Superior temporal gyrus (tissue), 1 donor: ENCODE measurements at regions not wholly inside any gene's neighbourhood (a gene's known extent, or its start where the extent isn't known, plus 50 kb on each side); places are given as distances from the start of the nearest gene placed in this dataset.

ENCODE experiments used
- DNase-seq: peaks from one replicate; pipeline ENCODE4 v3.0.0-alpha.2; 2016; ENCODE audit errors: extremely low spot score

DNA sequence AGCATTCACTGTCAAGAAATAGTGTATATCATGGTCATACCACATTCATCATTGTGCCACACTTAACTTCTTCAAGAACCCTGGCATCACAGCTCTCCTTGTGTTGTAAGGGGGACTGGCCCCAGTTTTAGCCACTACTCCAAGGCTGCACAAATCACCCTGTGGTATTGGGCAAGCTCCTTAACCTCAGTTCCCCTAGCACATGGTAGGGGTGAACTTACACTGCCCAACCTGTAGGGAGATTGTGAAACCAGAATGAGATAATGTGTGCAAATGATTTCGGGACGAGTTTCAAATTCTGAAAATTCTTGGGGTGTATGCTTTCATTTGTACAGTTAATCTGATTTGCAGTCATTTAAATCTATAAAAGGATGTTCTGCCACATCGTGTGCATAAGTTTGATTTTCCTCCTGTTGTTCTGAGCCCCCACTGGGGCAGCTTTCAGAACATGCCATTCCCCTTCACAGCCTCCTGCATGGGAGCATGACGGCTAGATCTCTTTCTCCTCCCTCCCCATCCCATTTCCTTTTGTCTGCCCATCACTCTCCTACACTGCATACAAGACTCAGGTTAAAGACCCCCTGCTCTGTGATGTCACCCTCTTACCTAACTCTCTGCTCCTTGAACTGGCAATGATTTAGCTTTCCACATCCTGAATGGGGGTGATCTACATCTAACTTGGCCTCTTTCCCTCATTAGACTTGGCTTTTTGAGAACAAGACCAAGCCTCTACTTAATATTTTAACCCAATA, 290.3 kb downstream of the CHRM3 start:
- no peak for DNase-seq

DNA sequence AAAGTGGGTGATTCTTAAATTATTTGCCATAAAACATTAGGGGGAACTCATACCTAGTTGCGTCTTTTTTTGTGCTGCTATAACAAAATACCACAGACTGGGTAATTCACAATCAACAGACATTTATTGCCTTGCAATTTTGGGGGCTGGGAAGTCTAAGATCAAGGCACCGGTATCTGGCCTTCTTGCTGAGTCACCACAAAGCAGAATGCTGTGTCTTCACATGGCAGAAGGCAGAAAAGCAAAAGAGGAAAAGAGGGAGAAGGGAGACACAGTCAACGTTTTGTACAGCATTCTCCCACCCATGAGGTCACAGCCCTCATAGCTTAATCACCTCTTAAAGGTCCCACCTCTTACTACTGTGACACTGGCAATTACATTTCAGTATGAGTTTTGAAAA, 291.0 kb downstream of the CHRM3 start:
- no peak for DNase-seq

- no peak for DNase-seq
Measured at GRCh38 chr1:239678181-239678580, 291.8 kb downstream of the CHRM3 start.

DNA sequence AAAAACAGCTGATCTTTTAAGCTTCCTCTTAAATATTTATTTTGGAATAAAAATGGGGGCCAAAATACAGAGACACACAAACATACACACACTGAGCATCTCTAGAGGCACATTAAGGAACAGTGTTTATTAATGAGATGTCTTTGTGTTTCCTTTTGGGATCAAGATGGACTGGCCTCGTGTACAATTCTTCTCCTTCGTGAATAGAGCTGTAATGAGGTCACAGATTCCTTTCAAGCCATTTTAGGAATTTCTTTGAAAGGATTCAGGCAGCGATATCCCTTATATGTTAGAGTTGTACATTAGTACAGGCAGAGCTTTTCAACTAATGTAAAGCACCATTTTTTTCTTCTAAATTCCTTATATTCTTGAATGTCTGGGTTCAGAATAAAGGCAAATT, 295.7 kb downstream of the CHRM3 start:
- no peak for DNase-seq

- no peak for DNase-seq
Measured at GRCh38 chr1:239682960-239683359, 296.6 kb downstream of the CHRM3 start.

DNA sequence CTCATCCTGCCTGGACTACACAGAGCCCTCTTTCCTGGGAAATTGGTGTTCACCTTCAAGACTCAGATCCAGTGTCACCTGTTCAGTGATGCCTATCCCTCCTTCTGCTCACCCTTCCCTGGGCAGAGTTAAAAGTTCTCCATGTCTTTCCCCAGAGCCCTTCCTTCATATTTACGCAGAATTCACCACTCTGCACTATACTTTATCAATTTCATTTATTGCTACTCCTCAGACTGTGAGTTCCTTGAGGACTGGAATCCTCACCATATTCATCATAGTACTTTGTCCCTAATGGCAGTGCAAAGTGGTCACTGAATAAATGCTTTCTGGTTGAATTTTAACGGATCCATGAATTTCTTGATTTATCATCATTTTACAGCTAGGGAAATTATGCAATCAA, 300.0 kb downstream of the CHRM3 start:
- no peak for DNase-seq

- no peak for DNase-seq
Measured at GRCh38 chr1:239696317-239696716, 309.9 kb downstream of the CHRM3 start.

DNA sequence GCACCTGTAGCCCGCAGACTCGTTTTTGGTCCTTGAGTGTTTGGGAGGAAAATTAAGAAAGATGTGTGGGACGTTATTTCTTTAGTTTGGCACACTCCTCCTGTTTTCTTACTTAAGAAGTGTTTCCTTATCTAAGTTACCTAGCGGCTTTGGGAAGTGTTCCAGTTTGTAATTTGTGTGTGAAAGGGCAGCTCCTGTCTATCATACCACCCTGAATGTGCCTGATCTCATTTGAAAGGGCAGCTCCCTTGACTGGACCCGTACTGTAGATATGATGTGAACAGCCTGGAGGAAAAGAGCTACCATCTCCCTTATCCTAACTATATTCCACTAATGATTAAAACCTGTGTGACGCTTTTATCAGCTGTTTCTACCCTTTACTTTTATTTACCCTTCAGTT, 314.3 kb downstream of the CHRM3 start:
- no peak for DNase-seq

DNA sequence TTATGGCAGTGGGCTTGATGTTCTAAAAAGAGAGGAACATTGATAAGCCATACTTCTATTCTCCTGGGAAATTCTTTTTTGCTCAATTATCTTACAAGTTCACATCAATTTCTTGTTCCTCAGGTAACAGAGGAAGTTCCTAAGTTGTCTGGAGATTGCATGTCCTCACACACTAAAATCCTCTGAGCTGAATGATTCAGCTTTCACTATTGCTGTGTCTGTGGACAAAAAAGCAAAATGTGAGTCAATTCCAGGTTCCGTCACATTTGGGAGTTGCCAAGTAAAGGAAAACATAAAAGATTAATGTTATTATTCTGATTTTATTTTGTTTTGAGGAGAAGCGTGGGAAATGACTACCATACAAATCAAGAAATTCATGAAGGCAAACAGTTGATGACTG, 316.7 kb downstream of the CHRM3 start:
- DNase-seq: no peak

- no peak for DNase-seq
Measured at GRCh38 chr1:239706245-239706892, 320.0 kb downstream of the CHRM3 start.

DNA sequence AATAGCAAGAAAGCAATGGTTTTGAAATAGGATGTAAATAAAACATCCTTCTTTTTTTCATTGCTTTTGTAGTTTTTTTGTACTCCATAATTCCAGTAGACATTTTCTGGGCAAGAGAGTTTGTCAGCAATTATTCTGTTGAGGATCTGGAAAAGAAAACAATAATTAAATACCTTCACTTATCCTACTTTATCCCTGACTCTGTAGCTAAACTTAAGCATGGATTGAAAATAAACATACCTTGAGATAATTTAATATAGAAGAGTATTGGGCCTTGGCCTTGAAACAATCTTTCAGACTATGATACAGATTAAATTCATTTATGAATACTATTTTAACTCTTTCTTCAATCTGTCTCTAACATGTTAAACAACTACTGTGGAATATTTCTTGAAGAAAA, 321.2 kb downstream of the CHRM3 start:
- no peak for DNase-seq

- DNase-seq: no peak
Measured at GRCh38 chr1:239708622-239709021, 322.3 kb downstream of the CHRM3 start.

GRCh38 chr1:239711768-239712167, 325.4 kb downstream of the CHRM3 start:
- DNase-seq: no peak

GRCh38 chr1:239717097-239717917, 330.9 kb downstream of the CHRM3 start:
- no peak for DNase-seq

- no peak for DNase-seq
Measured at GRCh38 chr1:239717918-239718184, 331.5 kb downstream of the CHRM3 start.

DNA sequence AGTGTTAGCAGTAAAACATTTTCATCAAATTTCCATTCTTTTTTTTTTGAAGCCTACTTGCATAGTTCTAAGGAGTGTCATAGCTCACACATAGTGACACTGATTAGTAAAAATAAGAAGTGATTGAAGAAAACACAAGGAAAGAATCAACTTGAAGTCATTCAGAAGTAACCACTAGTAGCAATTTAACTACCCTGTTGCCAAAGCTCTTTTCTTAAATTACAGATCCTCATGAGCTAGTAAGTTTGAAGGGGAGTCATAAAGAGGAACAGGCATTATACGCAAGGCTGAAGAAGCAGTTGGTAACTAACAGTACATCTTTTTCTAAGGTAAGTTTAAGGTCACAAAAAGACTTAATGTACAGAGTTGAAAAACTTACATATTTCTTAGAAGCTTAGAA, 332.2 kb downstream of the CHRM3 start:
- no peak for DNase-seq

- DNase-seq: no peak
Measured at GRCh38 chr1:239718997-239719628, 332.7 kb downstream of the CHRM3 start.

GRCh38 chr1:239719642-239720258, 333.4 kb downstream of the CHRM3 start:
- DNase-seq: no peak

DNA sequence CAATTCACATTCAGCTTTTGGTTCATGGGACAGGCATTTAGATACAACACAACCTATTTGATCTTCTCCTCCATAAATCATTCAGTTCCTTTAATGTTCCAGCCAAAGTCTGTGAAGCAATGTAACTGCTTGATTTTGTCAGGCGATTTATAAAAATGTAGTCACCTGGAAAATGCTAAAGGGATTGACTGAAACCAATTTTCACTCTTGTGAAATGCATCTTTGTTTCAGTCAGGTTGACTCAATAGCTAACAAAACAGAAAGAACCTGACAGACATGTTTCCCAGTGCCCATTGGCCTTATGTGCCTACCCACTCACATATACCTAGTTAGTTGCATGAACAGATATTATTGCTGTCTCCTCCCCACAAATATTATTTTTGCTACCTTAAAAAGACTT, 335.7 kb downstream of the CHRM3 start:
- DNase-seq: no peak

DNA sequence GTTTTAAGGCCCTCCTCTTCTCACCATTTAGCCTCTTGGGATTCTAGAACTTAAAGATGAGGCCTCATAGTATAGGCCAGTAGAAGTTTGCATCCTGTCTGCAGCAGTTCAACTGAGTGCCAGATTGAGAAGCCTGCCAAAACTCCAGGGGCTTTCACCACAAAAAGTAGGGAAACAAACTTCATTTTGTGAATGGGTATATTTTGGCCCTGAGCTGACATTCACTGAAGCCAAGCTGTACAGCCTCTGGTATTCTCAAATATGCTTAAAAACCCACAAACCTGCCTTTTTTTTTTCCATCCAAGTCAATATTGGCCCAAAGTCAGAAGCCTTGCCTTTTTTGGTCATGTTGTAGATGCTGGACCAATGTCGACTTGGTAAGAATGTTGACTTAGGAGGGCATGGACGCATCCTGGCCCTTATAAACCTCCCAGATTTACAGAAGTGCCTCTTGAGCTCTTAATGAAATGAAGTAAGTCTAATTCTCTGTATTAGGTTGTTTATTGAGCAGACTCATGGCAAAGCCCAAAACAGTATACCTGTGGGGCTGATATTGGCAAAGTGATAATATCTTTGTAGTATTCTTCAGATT, 337.5 kb downstream of the CHRM3 start:
- no peak for DNase-seq

GRCh38 chr1:239725371-239725770, 339.0 kb downstream of the CHRM3 start:
- DNase-seq: no peak

DNA sequence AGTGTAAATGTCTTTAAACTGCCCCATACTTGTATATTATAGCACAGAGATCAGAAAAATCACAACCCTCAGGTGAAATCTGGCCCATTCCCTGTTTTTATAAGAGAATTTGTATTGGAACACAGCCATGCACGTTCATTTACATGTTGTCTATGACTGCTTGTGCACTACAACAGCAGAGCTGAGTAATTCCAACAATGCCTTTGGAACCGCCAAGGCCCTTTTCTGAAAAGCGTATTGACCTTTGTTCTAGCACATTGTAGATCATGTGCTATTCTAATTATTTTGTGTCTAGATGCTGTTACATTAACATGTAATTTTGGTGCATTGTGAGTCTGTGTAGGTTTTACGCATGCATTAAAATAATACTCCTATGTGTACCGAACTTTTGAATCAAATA, 339.6 kb downstream of the CHRM3 start:
- DNase-seq: no peak
